Endodermal cell (in vitro differentiated cells): ENCODE measurements at regions not wholly inside any gene's neighbourhood (a gene's known extent, or its start where the extent isn't known, plus 50 kb on each side); places are given as distances from the start of the nearest gene placed in this dataset.

Experiments
- DNase-seq: peaks from one replicate; pipeline ENCODE4 v3.0.0-alpha.2; 2017
- H3K27ac ChIP-seq: 2 replicates; pipeline ENCODE4 v1.5.1; 2013; ENCODE audit warnings: mild to moderate bottlenecking, low read depth, low read length, moderate library complexity
- H3K27me3 ChIP-seq: 2 replicates; pipeline ENCODE4 v1.6.1; 2013; ENCODE audit warnings: mild to moderate bottlenecking, low read length, moderate library complexity; ENCODE audit not compliant: insufficient read depth, control insufficient read depth, poor library complexity, severe bottlenecking
- H3K36me3 ChIP-seq: 2 replicates; pipeline ENCODE4 v1.7.0; 2013; ENCODE audit warnings: mild to moderate bottlenecking, low read length, moderate library complexity; ENCODE audit not compliant: control insufficient read depth, insufficient read depth
- H3K4me1 ChIP-seq: one replicate; pipeline ENCODE4 v1.7.0; 2013; ENCODE audit warnings: low read length; ENCODE audit not compliant: control insufficient read depth, insufficient read depth
- H3K4me3 ChIP-seq: 2 replicates; pipeline ENCODE4 v1.5.1; 2013; ENCODE audit warnings: mild to moderate bottlenecking, low read length, moderate library complexity
- H3K9ac ChIP-seq: 2 replicates; pipeline ENCODE4 v1.6.1; 2013; ENCODE audit warnings: mild to moderate bottlenecking, low read length, moderate library complexity; ENCODE audit not compliant: poor library complexity, severe bottlenecking; ENCODE audit errors: extremely low read depth
- H3K9me3 ChIP-seq: 2 replicates; pipeline ENCODE4 v1.6.1; 2013; ENCODE audit warnings: mild to moderate bottlenecking, low read length, moderate library complexity; ENCODE audit not compliant: control insufficient read depth
- H3K27ac Mint-ChIP-seq: 2 replicates; pipeline ENCODE4 v1.8.0; 2020; ENCODE audit warnings: mixed read lengths
- H3K27me3 Mint-ChIP-seq: 2 replicates; pipeline ENCODE4 v1.8.0; 2021; ENCODE audit warnings: mild to moderate bottlenecking, mixed read lengths; ENCODE audit not compliant: insufficient read depth
- H3K36me3 Mint-ChIP-seq: 2 replicates; pipeline ENCODE4 v1.8.0; 2020; ENCODE audit warnings: low read depth, mixed read lengths
- H3K4me1 Mint-ChIP-seq: 2 replicates; pipeline ENCODE4 v1.8.0; 2020; ENCODE audit warnings: mixed read lengths
- H3K4me3 Mint-ChIP-seq: 2 replicates; pipeline ENCODE4 v1.8.0; 2020; ENCODE audit warnings: mild to moderate bottlenecking, moderate library complexity, mixed read lengths
- H3K9me3 Mint-ChIP-seq: 2 replicates; pipeline ENCODE4 v1.8.0; 2020; ENCODE audit warnings: mild to moderate bottlenecking, mixed read lengths
- WGBS, 2 experiments: methylation state at CpG; one replicate each; pipeline versions ENCODE4 v1.1.5 to v1.1.7; 2013; ENCODE audit warnings: missing lambda C conversion rate in 2 of 2, mixed read lengths in 1 of 2; ENCODE audit not compliant: insufficient coverage in 1 of 2, insufficient read length in 1 of 2; 5-methylcytosine and 5-hydroxymethylcytosine counted together
- TF ChIP-seq, protein P1 (sequence below): fragments of 200-600 bp; sonication (generic); conservative IDR thresholded peaks from 2 replicates; pipeline ENCODE4 v1.5.0; 2021; ENCODE audit warnings: antibody characterized with exemption, mild to moderate bottlenecking

DNA sequence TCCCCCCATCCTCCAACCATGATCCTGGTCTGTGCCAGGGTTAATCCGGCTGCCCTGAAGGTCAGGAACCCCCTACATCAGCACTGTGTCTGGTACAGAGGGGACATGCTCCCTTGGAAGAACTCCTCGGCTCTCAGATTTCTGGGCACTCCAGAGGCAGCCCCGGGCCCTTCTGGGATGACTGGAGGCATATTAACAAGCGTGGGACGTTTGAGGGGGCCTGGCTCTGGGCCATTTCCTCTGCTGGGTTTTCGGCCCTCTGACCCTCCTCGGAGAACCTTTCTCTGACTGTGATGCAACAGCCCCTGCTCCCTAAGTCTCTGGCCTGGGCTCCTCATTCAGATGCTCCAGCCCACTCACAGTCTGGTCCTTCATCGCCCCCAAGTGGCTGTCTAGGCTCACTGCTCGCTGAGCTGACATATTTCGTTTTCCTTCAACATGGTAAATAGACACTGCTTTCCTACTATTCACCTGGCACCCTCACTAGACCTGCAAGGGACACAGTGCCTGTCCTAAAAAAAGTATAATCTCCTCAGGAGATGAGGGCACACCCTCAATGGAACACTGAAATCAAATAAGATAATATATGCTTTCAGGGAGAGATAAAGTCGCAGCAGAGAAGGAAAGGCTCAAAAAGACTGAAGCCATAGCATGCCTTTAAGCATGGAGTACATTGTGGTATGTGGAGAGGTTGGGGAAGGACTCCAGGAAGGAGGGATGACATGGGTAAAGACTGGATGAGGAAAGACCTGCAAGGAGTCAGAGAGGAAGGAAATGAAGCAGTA is 404.7 kb upstream of the TRPC7 start:
- H3K27ac ChIP-seq: no peak overlapping the region
- 42 to 50% methylated on average over 10 to 11 of the region's 11 CpGs for WGBS, 2 experiments
- H3K27me3 Mint-ChIP-seq: no peaks in the 10 kb centered on the region
- H3K9ac ChIP-seq: no peak overlapping the region
- peak overlapping the region; percentile 3 for H3K27ac Mint-ChIP-seq
- H3K4me3 Mint-ChIP-seq: no peak overlapping the region
- H3K9me3 Mint-ChIP-seq: no peaks in the 10 kb centered on the region
- peaks cover 15% of the 10 kb centered on the region for H3K4me1 Mint-ChIP-seq
- H3K36me3 ChIP-seq: no peaks in the 10 kb centered on the region
- H3K4me3 ChIP-seq: no peak overlapping the region
- H3K27me3 ChIP-seq: no peaks in the 10 kb centered on the region
- no peaks in the 10 kb centered on the region for H3K9me3 ChIP-seq
- TF ChIP-seq, protein P1, sequence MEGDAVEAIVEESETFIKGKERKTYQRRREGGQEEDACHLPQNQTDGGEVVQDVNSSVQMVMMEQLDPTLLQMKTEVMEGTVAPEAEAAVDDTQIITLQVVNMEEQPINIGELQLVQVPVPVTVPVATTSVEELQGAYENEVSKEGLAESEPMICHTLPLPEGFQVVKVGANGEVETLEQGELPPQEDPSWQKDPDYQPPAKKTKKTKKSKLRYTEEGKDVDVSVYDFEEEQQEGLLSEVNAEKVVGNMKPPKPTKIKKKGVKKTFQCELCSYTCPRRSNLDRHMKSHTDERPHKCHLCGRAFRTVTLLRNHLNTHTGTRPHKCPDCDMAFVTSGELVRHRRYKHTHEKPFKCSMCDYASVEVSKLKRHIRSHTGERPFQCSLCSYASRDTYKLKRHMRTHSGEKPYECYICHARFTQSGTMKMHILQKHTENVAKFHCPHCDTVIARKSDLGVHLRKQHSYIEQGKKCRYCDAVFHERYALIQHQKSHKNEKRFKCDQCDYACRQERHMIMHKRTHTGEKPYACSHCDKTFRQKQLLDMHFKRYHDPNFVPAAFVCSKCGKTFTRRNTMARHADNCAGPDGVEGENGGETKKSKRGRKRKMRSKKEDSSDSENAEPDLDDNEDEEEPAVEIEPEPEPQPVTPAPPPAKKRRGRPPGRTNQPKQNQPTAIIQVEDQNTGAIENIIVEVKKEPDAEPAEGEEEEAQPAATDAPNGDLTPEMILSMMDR: peak; percentile 95
- no peaks in the 10 kb centered on the region for H3K4me1 ChIP-seq
- no peaks in the 10 kb centered on the region for H3K36me3 Mint-ChIP-seq
- DNase-seq: peak; percentile 94

DNA sequence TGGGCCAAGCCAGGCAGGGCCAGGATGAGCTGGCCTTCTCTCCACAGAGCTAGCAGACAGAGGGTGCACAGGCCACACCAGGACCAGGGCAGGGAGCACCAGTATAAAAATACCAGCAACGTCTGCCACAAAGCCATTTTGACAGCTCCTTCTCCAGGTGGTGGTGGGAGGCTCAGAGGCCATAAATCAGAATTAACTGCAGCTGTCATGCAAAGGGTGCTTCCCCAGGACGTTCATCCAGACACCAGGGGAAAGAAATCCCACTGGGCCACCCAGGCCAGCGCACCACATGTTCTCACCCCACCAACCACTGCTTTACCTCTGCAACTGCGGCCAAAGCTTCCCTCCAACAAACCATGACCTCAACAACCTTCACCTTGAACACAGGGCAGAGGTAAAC is 403.7 kb upstream of the TRPC7 start:
- Histone ChIP-seq H3K4me1 (no peaks in the 10 kb centered on the region), H3K9ac (no peak overlapping the region), H3K36me3 (no peaks in the 10 kb centered on the region), H3K27me3 (no peaks in the 10 kb centered on the region), H3K27ac (no peak overlapping the region), H3K9me3 (no peaks in the 10 kb centered on the region), H3K4me3 (no peak overlapping the region)
- TF ChIP-seq, protein P1: no peak
- Mint-ChIP-seq H3K4me1 (peaks cover 11% of the 10 kb centered on the region), H3K4me3 (no peak overlapping the region), H3K9me3 (no peaks in the 10 kb centered on the region), H3K27ac (no peak overlapping the region), H3K36me3 (no peaks in the 10 kb centered on the region), H3K27me3 (no peaks in the 10 kb centered on the region)
- DNase-seq: no peak
- WGBS, 2 experiments: 29 to 84% methylated on average over 1 to 4 of the region's 4 CpGs

DNA sequence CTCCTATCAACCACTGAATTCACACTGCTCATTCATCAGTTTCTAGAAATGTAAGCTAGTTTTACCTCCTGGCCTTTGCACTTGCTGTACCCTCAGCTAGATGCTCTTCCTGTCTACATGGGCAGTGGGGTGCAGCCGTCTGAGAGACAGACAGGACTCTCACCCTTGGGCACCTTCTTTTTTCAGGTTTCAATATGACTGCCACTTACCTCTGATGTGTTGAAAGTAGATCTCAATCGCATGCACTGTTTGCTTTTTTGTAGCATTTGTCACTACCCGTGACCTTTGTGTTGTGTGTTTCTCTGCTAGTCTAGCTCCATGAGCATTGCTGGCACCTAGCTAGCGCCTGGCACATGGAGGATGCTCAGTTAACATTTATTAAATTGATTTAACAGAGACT is 403.1 kb upstream of the TRPC7 start:
- H3K9me3 Mint-ChIP-seq: no peaks in the 10 kb centered on the region
- H3K4me3 Mint-ChIP-seq: no peak overlapping the region
- no peak overlapping the region for H3K4me3 ChIP-seq
- H3K27me3 ChIP-seq: no peaks in the 10 kb centered on the region
- H3K27me3 Mint-ChIP-seq: no peaks in the 10 kb centered on the region
- H3K4me1 Mint-ChIP-seq: peaks cover 11% of the 10 kb centered on the region
- H3K9me3 ChIP-seq: no peaks in the 10 kb centered on the region
- no peaks in the 10 kb centered on the region for H3K4me1 ChIP-seq
- no peak for DNase-seq
- H3K27ac ChIP-seq: no peak overlapping the region
- WGBS, 2 experiments: 90 to 96% methylated on average over 4 of the region's 4 CpGs
- TF ChIP-seq, protein P1: no peak
- H3K36me3 Mint-ChIP-seq: no peaks in the 10 kb centered on the region
- no peak overlapping the region for H3K27ac Mint-ChIP-seq
- no peak overlapping the region for H3K9ac ChIP-seq
- H3K36me3 ChIP-seq: no peaks in the 10 kb centered on the region
